CD4-positive, alpha-beta T cell treated with Interleukin-6 for 4 hours (primary cell): ENCODE measurements at regions not wholly inside any gene's neighbourhood (a gene's known extent, or its start where the extent isn't known, plus 50 kb on each side); places are given as distances from the start of the nearest gene placed in this dataset.
"Not testable (repeated sequence)": the region's sequence is repeated elsewhere in the genome, so short reads cannot be mapped to it uniquely, and the experiment has no call there.

Experiments used
- DNase-seq: peaks from one replicate; pipeline ENCODE4 v3.0.0-alpha.2; 2020; ENCODE audit warnings: mixed read lengths

DNA sequence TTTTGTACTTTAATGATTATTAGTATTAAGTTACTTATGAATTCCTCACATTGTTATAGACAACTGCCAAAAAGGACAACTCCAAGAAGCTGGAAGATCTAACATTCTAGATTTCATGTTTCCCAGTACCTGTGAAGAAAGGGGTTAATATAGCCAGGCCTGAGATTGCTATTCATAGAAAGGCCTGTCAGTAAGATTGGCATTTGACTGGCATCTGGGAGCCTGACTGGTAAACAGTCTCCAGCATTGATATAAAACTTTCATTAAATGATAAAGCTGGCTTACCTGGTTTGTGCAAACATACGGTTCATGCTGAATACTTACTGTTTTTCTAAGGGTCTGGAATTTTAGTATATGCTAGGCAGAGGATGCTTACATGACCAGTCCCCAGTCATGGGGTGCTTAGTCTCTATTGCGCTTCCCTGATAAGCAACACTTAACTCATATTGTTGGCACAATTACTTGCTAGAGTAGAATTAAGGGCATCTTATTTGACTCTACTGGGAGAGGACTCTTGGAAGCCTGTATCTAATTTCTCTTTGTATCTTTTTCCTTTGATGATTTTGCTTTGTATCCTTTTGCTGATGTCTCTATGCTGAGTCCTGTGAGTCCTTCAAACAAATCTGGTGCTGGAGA lies 340.4 kb upstream of the SEMA6A start:
- no peak for DNase-seq

DNA sequence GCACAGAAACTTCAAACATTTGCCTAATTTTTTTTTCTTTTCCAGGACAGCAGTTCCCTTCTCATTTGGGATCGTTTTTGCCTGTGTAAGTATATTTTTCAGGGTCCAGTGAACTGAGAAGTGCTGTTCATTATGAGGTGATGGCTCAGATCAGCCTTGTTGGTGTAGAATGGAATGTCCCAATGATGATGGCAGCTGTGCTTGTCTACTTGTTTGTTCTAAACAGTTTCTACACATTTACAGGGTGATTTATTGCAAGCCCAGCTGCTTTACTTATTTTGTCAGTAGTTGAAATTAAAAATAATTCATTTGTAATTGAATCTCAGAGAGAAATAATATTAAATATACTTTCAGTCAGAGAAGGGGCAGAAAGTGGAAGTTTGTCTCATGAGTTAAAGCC lies 337.6 kb upstream of the SEMA6A start:
- no peak for DNase-seq

DNA sequence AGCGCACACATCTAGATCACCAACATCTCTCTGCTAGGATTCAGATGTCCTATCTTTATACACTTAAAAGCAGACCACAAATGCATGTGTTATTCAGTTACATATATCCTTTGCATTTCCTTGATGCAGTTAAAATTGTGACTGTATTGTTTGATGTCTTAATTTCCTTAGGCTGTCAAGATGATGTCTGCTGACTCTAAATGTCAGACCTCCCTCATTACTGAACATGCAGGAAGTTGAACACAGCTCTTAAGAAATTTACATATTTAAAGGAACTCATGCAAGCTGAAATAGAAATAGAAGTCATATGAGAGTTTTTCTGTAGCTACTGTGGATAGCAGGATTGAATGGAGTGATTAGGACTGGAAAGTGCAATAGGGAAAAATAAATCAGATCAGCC lies 336.5 kb upstream of the SEMA6A start:
- DNase-seq: no peak

DNA sequence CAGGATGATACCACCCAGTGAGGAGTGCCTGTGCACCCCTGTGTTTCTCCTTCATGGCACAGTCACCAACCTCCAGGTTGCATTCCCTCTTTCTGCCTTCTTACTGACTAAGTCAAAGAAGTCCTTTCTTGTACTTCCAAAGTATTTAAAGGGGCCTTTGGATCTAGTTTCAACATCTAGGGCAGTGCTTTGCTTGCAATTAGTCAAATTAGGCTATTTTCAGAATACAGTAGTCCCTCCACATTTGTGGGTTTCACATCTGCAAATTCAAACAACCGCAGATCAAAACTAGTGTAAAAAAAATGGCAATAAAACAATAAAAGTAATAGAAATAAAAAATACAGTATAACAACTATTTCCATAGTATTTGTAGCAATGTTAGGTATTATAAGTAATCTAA lies 333.9 kb upstream of the SEMA6A start:
- no peak for DNase-seq

DNA sequence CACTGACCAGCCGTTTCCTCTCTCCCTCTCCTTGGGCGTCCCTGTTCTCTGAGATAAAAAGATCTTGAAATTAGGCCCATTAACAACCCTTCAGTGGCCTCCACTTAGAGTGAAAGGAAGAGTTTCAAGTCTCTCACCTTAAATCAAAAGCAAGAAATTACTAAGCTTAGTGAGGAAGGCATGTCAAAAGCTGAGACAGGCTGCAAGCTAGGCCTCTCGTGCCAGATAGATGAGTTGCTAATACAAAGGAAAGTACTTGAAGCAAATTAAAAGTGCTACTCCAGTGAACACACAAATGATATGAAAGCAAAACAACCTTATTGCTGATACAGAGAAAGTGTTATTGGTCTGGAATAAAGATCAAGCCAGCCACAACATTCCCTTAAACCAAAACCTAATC lies 331.3 kb upstream of the SEMA6A start:
- no peak for DNase-seq

DNA sequence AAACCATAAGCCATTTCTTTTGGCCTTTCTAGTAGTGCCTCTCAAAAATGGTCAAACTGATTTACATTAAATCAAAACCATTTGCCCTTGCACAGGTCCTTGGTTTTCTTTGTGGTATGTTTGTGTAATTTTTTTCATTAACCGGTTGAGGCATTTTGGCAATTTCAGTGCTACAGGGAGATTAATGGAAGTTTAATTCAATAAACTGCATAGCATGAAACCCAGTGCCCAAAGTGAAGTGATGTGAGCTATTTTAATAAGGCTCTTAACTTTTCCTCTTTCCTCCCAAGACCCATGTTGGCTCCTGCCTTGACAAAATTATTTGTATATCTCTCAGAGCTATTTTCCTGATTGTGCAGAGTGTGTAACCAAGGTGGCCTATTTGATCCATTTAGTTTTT lies 326.2 kb upstream of the SEMA6A start:
- DNase-seq: no peak

DNA sequence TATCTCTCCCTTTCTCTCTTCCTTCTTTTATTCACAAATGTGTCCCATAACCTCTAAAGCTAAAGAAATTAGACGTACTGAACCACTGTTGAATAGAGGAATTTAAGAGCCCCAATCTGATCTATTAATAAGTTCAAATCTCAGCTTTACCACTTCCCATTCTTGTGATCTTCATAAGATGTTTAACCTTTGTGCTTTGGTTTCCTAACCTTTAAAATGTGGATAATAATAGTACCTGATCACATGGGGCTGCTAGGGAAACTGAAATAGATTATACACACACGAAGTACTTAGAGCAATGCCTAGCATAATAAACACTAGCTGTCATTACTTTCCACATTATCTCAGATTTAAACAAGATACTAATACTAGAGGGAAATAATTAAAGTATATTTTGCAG lies 324.3 kb upstream of the SEMA6A start:
- DNase-seq: no peak

DNA sequence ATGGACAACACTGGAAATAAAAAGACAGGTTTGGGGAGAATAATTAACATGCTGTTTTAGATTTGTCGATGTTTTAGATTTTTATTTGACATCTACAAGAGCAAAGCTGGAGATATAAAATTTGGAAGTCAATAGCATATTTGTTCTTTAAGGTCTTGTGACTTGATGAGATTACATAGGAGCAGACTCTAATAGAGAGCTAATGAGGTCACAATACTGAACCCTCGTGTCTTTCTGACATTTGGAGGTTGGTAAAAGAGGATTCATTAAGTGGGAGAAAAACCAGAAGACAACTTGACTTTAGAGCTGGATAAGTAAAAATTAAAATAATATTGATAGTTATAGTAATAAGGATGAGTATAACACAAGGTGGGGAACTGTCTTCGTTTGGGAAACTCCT lies 322.7 kb upstream of the SEMA6A start:
- DNase-seq: no peak

DNA sequence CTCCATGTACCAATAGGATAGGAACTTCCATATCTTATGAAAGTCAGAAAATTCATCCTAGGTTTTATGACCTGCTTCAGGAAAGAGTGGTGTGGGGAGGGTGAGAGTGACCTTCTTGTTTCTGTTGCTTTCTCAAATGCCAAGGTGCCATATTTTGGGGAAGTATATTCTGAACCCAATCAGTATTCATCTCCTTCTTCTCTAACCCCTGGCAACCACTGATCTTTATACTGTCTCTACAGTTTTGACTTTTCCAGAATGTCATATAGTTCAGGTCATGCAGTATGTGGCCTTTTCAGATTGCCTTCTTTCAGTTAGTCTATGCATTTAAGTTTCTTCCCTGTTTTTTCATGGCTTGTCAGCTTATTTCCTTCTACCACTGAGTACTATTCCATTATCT lies 321.4 kb upstream of the SEMA6A start:
- no peak for DNase-seq

DNA sequence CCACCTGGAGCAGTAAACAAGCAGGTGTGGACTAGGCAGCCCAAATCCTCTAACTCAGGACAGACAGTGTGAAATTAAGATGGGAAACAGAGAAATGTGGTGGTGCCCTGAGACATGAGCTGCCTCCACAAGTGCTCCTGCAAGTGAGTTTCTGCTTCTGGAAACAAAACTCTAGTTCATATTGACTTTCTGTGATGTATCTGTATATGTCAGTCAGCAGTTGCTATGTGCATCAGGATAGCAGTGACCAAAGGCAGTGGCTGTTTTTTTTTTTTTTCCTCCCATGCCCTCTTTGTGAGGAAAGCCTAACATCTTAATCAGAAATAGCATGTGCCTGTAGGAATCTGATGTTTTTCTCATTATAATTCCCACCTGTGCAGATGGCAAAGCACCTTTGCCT lies 318.4 kb upstream of the SEMA6A start:
- DNase-seq: no peak

DNA sequence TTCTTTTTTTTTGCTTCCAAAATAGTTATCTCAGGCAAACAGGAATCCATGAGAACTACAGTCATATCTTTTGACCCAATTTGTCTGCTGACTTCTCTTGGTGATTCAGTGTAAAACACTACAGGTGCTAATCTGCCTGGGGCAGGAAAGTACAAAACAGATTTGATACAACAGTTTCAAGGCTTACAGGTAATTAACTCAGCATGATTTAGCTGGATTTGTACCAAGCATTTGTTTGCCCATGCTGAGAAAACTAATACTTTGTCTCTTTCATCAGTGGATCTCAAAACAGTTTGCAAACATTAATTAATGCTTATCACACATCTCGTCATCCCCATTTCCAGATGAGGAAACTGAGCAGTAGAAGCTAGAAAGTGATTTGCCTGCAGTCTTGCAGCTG lies 312.5 kb upstream of the SEMA6A start:
- DNase-seq: no peak

DNA sequence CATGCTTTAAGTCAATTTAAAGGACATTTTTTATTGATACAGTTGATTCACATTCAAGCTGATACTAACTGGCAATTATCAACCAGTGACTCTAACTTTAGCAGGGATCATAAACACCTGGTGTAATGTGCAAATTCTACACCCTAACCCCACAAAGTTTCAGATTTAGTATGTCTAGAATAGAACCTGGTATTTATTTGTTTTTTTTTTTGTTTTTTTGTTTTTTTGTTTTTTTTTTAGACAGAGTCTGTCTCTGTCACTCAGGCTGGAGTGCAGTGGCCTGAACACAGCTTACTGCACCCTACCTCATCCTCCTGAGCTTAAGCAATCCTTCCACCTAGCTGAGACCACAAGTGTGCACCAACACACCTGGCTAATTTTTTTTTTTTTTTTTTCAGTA lies 311.2 kb upstream of the SEMA6A start:
- DNase-seq: no peak

DNA sequence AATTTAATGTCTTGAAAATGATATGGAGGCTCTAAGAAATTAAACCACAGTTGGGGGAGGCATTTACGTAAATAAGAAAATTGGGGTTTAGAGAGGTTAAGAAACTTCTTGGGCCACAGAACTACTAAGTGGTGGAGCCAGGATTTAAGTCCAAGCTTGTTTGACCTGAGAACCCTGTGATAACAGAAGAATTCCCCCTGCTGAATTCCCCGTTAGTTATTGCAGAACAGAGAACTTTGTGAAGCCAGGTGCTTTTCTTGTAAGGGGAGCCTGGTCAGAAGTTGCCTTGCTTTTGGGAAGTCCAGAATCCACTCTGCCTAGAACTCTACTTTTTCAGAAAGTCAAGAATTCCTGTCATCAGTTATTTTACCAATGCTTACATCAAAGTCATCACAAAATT lies 309.3 kb upstream of the SEMA6A start:
- no peak for DNase-seq

DNA sequence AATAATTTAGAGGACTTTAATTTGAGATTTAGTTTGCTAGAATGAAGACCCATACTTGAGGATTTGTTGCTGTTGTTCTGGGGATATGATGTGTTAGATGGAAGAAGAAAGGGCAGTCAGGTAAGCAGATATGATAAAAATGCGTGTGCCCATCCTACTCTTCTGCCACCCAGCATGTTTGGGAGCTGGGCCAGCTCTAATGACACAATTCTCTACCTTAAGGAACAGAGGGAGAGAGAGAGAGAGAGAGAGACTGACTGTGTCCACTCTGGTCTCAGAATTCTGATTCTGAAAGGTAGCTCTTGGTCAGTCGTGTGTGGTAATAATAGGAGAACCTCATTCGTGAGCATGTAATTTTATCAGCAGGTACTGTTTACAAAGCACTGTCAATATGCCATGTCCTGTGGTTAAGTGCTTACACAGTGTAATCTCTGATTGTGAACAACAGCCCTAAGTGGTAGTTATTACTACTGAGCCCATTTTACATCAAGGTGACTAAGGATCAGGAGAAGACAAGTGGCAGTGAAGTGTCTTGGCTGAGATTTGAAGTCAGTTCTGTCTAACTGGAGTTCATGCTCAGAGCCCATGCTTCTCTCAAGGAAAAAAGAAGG lies 307.4 kb upstream of the SEMA6A start:
- DNase-seq: no peak

DNA sequence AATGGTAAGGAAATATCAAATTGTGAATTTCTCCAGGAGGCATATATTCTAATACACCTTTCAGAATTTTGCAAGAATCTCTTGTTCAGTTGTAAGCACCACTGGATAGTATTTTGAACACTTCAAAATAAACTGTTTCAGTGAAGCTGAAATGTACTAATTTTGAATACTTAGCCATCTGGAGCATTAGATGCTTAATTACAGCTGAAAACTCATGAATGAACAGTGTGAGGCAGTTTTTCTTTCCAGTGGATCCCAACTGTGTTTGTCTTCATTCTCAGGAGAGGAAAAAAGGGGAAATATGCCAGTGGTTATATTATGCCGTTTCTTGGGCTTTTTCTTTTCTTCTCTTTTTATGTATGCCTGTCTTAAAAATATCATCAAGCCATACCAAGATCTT lies 306.0 kb upstream of the SEMA6A start:
- no peak for DNase-seq

DNA sequence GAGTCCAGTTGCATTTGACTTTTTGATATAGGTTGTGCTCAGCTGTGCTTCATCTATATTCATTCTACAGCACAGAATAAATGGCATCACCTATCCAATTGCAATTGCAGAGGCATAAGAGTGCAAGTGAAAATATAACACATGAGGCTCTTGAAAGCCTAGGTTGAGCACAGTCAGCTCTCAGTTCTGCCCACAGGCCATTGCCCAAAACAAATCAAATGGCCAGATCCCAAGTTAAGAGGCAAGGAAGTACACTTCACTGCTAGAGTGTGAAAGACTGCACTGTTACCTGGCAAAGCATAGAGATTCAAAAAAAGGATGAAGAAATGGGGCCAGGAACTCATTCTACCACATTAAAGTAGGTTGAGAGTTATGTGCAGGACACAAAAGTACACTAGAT lies 305.5 kb upstream of the SEMA6A start:
- DNase-seq: no peak

DNA sequence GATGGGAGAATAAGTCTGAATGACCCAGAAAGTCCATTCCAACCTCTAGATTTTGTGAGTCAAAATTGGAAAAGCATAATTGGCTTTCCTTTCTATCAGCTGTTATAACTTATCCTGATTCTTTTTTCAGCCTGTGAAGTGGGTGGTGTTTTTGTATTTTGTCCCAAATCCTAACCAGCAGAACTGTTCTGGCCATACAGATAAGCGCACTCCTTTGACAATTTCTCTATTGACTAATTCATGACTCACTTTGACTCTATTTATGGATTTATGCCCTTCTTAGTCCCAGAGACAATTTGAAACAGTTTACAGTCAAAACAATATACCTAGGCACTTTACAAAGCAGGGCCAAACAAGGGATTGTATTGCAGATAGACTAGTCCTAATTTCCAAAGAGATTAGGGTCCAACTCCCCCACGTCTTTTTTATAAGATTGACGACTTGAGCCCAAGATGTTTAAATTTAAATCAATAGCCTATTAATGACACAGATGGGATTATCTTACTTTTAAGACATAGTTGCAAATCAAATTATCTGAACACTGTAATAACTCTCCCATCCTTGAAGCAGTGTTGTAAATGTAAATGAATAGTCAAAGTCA lies 301.7 kb upstream of the SEMA6A start:
- DNase-seq: no peak

DNA sequence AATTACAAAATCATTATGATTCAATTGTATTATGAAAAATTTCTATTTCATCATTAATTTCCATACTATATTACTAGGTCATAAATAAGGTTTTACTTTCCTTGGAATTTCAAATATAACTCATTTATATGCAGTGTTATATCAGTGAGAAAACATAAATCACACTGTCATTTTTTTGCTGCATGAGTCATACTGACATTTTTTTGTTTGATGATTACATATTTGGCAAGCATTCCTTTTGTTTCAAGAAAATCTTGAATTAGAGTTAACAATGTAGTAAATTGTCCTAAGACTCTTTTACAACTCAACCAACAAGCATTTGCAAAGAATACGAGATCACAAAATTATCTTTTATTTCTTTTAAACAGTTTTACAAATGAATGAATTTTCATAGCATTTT lies 298.4 kb upstream of the SEMA6A start:
- DNase-seq: no peak

DNA sequence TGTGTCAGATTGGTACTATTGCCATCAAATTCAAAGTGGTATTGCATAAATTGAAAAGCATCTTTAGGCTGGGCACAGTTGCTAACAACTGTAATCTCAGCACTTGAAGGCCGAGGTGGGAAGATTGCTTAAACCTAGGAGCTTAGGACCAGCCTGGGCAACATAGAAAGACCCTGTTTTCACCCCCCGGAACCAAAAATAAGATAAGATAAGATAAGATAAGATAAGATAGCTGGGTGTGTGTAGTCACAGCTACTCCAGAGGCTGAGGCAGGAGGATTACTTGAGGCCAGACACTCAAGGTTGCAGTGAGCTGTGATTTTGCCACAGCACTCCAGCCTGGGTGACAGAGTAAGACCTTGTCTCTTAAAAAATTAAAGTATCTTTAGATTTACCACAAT lies 297.9 kb upstream of the SEMA6A start:
- DNase-seq: no peak

DNA sequence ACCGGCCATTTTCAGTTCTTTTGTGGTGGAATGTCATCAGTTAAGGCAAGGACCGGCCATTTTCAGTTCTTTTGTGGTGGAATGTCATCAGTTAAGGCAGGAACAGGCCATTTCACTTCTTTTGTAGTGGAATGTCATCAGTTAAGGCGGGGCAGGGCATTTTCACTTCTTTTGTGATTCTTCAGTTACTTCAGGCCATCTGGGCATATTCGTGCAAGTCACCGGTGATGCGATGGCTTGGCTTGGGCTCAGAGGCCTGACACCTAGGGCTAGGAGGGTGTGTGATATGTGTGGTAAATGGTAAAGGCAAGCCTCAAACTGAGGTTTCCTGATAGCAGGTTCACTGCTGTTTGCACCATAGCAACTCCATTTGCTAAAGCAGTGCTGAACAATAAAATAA lies 293.2 kb upstream of the SEMA6A start:
- DNase-seq: not testable (repeated sequence)

DNA sequence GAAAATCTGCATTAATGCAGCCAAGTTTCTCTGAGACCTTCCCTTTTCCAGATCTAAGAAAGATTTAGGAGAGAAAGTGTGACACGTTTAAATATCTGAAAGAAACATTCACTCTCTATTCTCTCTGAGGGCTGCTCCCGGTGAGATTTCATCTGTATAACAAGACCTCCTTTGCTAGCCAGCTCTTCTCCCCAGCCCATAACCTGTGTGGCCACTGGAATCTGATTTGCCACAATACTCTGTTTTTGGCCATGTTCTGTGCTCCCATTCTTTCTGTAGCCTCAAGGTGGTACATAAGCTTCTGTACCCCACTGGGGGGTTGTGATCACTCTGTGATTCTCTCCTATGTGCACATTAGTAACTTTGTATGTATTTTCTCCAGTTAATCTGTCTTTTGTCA lies 291.0 kb upstream of the SEMA6A start:
- DNase-seq: no peak

DNA sequence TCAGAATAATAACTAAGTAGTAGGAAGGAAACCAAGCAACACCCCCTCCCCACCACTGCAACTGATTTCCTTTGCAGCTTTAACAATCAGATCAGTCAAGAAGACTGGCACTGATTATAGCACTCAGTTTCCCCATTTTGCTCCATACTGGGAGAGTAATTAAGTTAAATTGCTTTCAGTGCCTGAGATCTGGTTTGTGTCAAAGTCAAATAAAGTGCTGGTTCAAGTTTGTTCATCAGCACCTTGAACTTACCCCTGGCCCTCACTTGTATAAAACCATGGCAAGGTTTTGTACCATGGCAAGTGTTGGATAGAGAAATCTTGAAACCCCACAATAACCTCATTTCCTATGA lies 290.2 kb upstream of the SEMA6A start:
- DNase-seq: no peak

DNA sequence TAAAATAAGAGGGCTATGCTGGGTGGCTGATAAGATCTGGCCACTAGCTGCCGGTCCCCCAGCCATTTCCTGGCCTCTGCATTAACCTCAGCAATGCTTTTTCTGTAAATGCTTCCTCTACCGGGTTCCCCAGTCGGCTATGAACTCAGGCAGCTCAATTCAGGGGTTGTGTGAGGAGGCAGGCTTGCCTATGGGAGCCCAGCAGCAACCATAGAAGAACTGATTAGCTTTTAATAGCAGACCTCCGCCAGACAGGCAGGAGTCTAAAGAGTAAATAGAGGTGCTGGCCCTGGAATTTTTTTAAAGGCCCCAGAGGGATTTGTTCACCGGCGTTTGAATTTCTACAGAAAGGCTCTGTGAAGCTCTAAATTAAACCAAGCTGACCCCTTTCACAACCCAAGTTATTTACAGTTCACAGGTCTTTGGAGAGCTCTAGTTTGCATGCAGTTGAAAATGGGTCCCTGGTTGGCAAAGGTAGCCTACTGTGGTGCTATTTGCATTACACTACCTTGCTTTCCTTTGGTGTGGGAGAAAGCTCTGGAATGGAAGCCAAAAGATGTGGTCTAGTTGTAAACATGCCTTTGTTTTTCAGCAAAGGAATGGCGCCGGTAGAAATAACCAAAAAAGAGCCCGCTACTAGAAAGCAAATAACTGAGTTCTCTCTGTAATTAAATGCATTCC lies 289.7 kb upstream of the SEMA6A start:
- DNase-seq: no peak

DNA sequence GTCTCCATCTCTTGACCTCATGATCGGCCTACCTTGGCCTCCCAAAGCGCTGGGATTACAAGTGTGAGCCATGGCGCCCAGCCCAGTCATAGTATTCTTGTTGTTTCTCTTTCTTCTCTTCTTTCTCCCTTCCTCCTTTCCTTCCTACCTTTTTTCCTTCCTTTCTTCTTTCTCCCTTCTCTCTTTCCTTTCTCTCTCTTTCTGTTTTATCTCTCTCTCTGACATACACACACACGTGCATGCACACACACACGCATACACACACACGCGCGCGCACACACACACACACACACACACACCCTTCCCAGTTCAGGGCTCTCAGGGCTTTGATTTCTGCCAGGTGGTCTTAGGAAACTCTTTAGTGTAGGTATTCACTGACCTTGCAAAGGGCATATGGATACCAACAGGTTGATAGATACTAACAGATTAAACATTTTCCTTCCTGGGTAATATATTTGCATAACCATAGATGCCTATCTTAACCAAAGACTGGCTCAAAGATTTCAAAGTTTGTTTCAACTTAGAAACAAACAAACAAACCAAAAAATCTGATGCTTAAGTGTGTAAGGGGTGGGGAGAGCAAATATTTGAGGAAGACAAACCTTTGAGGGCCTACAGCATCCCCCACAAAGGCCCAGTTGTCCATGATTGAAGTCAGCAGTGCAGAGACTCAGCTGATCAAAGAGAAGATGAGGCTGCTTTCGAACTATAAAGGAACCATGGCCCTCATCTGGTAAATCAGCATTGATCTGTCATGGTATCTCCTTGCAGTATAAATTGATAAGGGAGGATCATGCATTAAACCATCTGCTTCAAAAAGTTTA lies 288.2 kb upstream of the SEMA6A start:
- no peak for DNase-seq
